GM18511 (cell line): ENCODE measurements at regions not wholly inside any gene's neighbourhood (a gene's known extent, or its start where the extent isn't known, plus 50 kb on each side); places are given as distances from the start of the nearest gene placed in this dataset.

Experiments
- ATAC-seq: cut with Tn5 transposase; IDR thresholded peaks from one replicate; pipeline ENCODE4 v1.9.1; 2021; ENCODE audit warnings: mild to moderate bottlenecking, moderate library complexity; ENCODE audit not compliant: unreplicated experiment

DNA sequence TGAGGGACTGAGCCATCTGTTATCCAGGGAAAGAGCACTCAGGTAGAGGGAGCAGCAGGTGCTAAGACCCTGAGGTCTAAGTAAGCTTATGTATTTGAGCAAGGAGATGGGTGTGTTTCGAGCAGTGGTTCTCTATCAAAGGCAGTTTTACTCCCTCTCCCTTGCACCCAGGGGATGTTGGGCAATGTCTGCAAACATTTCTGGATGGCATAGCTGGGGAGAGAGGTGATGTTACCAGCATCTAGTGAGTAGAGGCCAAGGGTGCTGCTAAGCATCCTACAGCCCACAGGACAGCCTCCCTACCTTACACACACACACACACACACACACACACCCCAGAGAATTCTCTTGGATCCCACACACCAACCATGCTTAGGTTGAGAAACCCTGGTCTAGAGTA lies 221.0 kb upstream of the PWP1 start:
- no peak for ATAC-seq

DNA sequence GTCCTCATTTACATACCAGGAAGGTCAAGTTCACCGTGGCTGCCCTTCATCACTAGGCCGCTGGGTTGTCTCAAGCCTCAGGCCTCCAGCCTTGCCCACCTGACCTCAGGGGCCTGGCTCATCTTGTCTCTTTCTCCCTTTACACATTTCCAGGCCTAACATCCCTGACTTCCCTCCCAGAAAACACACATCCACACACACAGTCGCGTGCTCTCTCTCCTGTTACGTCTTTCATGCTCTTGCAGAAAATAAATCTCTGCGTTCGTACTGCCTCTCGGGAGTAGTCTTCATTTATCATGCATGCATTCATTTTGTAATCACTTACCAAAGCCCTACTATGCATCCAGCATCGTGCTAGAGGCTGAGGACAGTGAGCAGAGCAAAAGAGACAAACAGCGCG lies 220.0 kb upstream of the PWP1 start:
- no peak for ATAC-seq

DNA sequence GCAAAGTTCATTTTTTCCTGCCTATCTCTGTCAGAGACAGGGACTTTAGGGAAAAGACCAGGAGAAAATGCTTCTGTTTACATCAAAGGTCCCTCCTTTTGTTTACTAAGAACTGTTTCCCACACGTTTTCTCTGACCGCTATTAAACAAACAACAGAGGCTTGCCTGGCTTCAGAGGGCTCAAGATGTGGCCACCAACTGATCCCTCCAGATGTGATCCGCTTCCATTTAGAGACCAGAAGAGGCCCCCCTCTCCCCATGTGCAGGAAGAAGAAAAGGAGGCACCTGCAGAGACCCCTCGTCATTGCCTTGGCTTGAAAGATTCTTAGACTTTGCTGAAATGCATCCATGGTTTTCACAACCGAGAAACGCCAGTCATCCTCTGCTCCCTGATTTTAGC lies 217.9 kb upstream of the PWP1 start:
- no peak for ATAC-seq

DNA sequence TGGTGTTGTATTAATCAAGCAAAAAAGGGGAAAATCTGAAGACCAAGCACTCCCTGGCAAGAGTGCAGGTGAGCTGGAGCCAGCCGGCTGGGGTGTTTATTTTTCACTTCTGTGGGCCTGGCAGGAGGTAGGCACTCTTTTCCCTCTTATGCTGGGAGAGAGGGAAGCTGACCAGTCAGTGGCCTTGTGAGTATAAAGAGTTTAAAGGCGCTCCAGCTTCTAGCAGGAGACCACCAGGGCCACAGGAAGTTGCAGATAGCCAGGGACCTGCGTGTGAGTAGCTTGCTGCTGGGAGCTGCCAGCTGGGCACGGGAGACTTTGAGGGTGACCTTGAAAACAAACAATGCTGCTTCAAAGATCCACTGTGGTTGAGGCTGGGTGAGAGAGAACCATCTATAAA lies 217.4 kb upstream of the PWP1 start:
- ATAC-seq, result no peak

DNA sequence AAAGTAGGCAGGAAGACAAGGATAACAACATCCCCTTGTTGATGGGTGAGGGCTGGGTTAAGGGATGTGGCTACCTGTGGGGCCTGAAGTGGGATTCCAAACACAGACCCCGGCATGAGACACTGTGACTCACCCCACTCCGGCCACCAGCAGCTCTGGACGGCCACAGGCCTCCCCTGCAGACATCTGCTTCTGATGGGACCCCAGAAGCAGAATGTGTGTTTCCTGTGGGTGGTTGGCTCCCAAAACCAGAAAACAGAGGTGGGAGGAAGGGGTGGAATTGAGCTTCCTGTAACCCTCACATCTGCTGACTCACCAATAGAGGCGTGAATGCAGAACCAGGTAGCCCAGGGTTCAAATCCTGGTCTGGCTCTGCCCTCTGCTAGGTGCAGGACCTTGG lies 216.6 kb upstream of the PWP1 start:
- no peak for ATAC-seq

DNA sequence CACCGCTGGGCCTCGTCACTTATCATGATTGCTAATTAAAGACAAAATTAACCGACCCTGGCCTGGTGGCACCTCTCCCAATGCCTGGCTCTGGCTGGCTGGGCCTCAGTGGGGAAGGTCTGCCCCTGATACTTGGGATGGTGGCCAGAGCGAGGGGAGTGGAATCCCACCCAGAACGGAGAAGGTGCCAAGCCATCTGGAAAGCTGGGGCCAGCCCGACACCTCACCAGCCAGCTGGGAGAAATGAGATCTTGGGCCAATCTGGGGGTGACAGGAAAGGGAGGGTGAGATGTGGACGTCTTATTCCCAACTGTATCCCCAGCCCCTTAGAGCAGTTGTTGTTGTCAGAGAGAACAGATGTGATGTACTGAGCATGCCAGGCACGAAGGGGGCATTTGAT lies 215.0 kb upstream of the PWP1 start:
- no peak for ATAC-seq

DNA sequence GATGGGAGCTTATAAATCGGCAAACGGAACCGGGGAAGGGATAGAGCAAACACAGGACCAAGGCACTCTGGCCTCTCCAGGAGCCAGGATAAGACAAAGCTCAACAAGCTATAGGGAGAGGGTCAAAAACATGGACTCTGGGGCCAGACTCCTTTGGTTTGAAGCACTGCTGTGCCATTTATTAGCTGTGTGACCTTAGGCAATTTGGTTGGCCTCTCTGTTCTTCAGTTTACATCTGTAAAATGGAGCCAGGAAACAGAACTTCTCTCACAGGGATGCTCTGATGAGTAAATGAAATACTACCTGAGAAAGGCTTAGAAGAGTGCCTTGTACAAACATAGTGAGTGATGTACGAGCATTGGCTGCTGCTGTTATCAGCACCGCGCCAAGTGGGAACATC lies 213.3 kb upstream of the PWP1 start:
- ATAC-seq, result no peak

DNA sequence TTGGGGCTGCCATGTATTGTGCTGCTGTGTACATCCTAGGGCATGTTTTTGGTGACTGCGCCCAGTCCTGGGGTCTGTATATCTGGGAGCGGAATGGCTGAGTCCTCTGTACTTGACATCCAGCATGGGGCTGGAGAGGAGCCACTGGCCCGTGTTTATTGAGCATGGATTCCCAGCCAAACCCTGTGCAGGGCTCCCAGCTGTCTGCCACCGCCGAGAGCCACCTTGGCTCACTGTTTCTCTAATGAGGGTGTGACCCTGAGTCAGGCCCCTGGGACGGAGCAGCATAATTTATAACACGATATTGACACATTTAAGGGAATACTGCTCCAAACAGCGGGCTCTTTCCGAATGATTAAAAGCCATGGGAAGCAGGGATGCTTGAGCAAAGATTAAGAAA lies 211.5 kb upstream of the PWP1 start:
- ATAC-seq, result no peak

DNA sequence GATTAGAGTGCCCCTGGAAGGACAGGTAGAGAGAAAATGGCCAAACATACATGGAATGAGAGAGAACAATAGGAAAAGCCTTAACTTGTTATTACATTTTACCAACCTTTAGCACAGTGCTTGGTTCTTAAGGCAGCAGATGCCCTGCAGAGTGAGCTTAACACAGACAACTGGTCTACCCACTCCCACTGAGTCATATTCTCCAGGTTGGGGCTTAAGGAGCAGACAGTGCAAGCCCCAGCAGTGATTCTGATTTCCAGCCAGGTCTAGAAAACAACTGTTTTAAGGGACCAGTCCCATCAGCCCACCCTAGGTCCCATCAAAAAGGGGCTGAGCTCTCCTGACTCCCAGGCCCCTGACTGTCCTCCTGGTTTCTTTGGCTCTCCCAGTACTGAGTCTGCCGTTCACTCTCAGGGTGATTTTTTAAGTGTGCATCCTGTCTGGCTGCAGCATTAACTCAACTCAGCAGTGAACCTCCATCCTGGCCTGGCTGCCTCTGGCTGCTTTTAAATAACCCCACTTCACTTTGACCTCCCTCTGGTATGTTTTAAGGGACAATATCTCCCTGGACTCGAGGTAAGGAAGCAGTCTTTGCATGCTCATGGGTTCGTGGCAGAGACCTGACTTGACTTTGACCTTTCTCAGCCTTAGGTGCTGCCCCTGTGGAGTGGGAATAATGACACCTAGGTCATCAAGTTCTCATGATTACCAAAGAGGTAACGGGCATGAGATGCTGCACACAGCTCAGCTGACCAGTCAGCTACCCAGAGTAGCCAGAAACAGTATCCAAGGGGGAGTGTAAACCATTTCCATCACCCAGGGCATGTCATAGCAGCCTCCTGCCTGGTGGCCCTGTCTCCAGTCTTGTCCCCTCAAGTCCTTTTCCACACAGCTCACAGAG lies 210.7 kb upstream of the PWP1 start:
- ATAC-seq, result no peak

DNA sequence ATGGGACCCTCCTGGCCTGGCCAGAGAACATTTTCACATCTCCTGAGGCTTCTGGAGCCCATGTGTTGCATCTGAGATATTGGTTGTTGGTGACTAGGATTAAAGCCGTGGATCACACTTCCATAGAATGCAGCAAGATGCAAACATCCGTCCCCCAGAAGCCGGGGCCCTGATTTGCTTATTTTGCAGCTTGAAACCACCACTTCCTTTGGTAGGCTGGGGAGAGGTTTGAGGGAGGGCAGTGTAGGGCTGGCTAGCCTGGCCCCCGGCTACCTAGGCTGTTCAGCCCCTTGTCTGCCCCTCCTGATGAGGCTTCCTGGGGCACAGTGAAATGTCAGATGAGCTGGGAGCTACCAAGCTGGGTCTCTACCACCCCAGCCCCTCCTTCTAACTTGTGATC lies 209.7 kb upstream of the PWP1 start:
- ATAC-seq, result no peak

DNA sequence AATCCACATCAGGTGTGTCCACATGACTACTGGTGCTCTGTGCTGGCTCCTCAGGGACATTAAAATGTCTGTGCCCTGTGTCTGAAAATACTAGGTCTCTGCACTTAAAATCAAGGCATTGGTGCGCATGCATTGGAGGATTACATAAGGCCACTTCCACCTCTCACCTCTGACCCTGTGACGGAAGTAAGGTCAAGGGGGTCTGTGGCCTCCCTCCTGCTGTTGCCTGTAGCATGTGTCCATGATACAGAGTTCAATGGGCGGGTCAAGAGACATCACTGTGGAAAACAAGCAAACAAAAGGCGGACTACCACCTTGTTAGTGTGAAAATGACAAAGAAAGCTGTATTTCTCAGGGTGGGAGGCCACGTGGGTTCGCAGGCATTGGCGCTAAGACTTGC lies 208.6 kb upstream of the PWP1 start:
- ATAC-seq, result no peak

DNA sequence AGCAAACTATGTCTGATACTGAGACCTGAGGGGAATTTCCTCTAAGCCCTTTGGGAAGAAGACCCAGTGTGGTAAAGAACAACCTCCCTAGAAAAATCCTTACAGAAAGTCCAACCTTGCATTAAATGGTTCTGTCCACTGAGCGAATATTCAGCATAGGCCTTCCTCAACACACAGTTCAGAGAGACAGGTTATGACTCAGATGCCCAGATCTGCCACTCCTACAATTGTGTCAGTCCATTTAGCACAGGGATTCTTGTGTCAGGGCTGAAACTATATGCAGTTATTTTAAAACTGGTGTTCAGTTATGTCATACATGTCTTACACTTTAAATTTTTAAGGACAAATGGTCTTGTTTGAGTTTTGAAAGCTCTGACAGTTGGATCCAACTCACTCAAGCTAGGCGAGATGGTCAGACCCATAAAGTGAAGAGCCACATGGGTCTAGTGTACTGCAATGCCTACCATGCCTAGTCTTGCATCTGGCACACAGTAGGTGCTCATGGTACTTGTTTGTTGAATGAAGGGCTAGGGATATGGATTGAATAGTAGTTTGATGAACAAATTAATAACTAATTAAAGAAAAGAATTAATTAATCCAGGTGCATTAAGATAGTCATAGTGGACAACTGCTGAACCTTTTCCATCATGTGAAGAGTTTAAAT lies 207.5 kb upstream of the PWP1 start:
- ATAC-seq, result no peak

DNA sequence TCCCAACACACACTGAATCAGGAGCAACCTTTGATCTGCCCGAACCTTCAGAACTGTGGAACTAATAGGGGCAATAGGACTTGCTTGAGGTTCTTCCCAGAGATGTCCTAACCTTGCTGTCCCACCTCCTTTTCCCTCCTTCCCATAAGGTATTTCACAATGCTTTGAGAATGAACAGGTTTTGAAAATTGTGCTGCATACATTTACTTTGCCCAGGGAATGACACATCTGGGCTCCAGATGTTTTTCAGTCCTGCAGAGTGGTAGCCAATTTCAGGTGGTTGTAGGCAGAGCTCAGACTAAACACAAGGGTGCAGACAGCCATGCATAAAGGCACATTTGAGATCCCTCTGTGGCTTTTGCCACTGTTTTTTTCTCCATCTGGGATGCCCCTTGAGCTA lies 206.7 kb upstream of the PWP1 start:
- ATAC-seq, result no peak

DNA sequence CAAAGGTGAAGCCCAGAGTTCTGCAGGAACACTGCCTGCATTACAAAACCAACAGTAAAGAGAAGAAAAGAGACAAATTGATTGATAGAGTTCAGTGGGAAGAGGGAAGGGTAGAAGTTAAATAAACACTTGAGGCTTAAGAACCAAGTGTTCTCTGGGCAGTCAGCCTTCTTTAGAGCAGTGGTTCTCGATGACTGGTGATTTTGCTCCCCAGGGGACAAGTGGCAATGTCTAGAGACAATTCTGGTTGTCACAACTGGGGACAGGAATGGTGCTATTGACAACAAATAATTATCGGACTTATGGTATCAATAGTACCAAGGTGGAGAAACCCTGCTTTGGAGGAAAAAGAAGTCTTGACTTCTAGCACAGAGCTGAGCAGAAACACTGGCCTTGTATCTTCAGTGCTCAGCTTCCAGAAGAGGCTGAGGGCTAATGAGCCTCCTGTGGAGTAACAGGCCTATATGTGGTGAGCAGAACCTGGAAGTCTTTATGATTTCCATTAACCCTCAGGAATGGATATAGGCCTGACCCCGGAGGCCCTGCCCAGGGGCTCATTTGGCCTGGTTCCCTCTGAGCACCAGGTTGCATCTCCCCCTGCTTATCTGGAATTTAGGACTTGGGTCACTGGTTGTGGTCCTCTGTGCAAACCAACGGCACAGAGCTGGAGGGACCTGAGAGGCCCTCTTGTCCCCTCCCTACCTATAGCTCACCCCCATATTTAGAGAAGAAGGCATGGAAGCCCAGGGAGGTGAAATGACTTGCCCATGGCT lies 204.6 kb upstream of the PWP1 start:
- ATAC-seq, result no peak

DNA sequence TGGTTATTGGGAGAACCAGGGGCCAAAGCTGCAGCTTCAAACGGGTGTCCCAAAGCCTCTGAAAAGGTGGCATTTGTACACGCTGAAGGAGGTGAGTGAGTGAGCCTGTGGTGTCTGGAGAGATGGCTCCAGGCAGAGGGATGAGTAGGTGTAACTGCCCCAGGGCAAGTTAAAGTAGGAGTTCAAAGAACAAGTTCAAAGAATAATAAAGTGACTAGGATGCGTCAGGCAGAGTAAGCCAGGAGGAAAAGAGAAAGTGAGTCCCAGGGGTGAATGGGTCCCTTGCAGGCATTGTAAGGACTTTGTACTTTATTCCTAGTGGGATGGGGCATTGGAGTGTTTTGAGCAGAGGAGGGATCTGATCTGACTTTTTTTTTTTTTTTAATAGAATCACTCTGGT lies 201.4 kb upstream of the PWP1 start:
- ATAC-seq, result no peak

DNA sequence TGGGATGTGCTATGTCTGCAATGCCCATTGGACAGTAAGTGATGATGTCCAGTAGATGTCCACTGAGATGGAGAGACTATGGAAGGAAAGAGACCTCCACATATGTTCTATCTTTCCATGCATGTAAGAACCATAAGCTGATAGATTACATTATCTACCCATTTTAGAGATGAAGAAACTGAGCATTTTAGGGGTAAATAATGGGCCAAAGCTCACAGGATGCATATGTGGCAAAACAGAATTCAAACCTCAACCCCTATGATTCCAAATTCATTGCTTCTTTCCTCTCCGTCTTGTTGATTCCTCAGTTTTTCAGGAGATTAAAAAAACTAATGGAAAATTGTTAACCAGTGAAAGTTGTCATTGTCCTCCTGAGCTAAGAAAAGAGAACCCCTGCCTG lies 200.7 kb upstream of the PWP1 start:
- no peak for ATAC-seq

DNA sequence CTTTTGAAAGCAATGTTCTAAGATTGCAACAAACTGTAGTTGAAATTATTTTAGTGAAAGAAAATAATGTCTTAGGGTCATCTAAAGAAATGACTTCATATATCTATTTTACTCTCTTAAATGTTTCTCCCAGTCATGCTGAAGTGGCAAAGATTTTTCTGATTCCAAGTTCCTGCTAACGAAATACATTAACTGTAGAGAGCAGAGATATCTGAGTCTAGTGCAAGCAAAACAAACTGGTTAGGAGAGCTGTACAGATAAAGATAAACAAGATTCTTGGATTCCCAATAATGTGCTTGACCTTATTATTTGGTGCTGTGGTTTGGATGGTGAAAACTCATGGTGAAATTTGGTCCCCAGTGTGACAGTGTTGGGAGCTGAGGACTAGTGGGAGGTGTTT lies 199.9 kb upstream of the PWP1 start:
- no peak for ATAC-seq

DNA sequence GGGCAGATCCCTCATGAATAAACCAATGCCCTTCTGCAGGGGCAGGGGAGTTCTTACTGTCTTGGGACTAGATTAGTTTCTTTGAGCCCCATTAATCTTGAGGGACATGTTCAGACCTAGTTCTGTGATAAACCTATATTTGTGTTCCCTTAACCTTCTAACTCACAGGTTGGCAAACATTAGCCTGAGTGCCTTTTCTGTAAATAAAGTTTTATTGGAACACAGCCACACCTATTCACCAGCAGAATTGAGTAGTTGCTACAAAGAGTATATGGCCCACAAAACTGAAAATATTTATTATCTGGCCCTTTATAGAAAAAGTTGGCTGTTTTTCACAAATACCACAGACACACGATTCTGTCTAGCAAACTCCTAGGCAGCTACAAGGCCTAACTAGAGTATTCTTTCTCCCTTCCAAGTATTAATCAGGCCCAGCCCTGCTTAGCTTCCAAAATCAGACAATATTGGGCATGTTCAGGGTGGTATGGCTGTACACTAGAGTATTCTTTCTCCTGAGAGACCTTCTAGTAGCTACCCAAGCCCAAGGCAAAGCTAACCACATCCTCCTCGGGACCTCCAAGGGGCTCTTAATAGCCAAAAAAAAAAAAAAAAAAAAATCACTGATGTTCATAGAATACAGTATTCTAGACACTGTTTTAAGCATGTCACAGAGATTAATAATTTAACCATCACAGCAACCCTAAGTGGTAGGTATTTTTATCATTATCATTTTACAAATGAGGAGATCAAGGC lies 199.3 kb upstream of the PWP1 start:
- no peak for ATAC-seq

DNA sequence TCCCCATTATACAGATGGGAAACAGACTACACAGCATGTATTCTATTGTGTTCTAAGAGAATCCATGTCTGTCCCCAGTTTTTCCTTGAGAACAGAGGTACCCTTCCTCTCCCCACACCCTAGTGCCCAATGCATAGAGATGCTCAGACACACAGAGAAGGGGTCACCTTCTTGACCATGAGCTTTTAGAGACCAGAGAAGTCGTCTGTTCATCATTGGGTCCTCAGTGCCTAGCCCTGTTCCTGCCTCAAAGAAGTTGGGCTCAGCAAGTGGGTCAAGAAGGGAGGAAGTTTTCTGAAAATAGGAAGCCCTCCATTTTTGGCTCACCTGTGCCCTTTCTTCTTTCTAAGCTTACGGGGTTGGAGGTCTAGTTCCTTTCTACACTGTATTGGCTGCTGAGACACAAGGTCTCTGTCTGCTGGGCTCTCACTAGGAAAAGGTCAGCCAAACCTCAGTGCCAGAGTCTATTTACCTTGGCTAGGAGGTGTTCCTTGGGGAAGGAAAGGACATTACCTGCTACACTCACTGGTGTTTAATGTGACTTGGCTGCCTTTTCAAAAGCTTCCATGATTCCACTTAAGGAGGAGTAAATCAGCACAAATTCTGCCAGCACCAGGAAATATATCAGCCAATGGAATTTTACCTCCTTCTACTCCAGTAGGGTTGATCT lies 198.5 kb upstream of the PWP1 start:
- ATAC-seq, result no peak

DNA sequence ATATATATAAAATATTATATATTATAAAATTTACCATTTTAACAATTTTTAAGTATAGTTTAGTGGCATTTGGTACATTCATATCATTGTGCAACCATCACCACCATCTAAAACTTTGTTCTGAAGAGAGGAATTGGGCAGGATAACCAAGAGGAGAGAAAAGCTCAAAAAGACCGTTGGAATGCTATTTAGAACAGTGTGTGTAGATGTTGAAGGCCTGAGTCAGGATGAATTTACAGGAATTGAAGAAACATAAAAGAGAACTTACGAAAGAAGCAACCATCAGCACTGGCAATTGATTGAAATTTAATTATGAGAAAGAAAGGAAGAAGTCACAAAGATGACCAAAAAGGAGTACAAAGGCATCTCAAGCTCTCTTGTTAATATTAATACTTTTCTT lies 196.9 kb upstream of the PWP1 start:
- no peak for ATAC-seq

DNA sequence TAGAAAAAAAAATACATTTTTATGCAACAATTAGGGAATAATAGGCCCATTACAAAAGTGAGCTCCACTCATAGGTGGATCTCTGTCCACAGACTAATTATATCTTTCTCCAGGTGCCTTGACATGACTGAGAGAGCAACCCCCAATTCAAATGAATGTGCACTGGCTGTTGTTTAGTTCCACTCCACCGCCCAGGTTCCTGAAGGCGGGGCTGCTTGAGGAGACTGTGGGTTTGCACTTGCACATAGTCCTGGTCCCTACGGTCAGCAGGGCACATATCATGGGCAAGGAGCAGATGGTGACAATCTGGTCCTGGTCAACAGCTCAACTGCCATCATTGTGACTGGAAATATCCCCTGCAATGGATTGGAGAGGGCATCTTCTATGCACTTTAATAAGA lies 195.6 kb upstream of the PWP1 start:
- no peak for ATAC-seq
